ENCODE measurements at regions not wholly inside any gene's neighbourhood (a gene's known extent, or its start where the extent isn't known, plus 50 kb on each side); places are given as distances from the start of the nearest gene placed in this dataset.
"Not testable (repeated sequence)": the region's sequence is repeated elsewhere in the genome, so short reads cannot be mapped to it uniquely, and the experiment has no call there.

GRCh38 chr20:30376767-30377658, 880.5 kb upstream of the DEFB115 start:
- DNase-seq = peak; percentile 68 to 97 (median 75)
- H3K27me3 ChIP-seq = no peaks in the 10 kb centered on the region
- no peaks in the 10 kb centered on the region for H3K9me3 ChIP-seq
- TF ChIP-seq CTCF (IDR thresholded peaks at IDR 0.05) = peak; percentile 35 to 89 (median 67)
- peak; percentile 40 to 41 for TF ChIP-seq POLR2A (IDR thresholded peaks at IDR 0.05)
- peak overlapping the region; percentile 61 to 86 (median 78) for H3K27ac ChIP-seq
- H3K36me3 ChIP-seq = no peaks in the 10 kb centered on the region
- H3K4me3 ChIP-seq = peak overlapping the region; percentile 51 to 93 (median 70)
- H3K4me1 ChIP-seq = peaks cover 0 to 8% (median 0%) of the 10 kb centered on the region in 4 donors

DNA sequence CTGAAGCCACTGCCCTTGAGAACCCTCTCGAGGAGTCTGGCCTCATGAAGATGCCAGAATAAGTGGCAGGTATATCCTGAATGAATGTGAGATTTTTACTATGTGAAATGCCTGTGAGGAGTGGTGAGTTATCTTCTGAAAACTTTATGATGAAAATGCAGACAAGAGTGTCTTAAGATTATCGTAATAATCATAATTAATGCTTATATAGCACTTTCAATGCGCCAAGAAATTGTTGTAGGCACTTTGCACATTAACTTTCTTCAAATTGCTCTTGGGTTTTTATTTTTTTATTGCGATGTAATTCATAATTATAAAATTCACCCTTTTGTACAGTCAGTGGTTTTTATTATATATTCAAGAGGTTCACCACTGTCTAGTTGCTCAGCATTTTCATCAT, 879.1 kb upstream of the DEFB115 start:
- H3K27me3 ChIP-seq, H3K9me3 ChIP-seq, H3K36me3 ChIP-seq, H3K4me1 ChIP-seq, H3K27ac ChIP-seq, DNase-seq: not testable (repeated sequence)
- peak overlapping the region in 1 of 4 donors; percentile 84 for H3K4me3 ChIP-seq

DNA sequence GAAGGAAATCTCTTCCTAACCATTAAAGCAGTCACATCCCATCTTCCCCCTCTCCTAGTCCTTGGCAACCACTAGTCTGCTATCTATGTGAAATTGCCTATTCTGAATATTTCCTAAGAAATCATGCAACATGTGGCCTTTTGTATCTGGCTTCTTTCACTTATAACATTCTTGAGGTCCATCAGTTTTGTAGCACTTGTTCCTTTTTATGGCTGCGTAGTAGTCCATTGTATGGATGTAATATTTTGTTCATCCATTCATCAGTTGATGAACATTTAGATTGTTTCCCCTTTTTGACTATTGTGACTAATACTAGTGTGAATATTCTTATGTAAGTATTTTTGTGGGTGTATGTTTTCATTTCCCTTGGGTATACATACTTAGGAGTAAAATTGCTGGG, 878.7 kb upstream of the DEFB115 start:
- H3K9me3 ChIP-seq, DNase-seq, H3K4me3 ChIP-seq, H3K27me3 ChIP-seq, H3K4me1 ChIP-seq, H3K36me3 ChIP-seq, H3K27ac ChIP-seq: not testable (repeated sequence)

DNA sequence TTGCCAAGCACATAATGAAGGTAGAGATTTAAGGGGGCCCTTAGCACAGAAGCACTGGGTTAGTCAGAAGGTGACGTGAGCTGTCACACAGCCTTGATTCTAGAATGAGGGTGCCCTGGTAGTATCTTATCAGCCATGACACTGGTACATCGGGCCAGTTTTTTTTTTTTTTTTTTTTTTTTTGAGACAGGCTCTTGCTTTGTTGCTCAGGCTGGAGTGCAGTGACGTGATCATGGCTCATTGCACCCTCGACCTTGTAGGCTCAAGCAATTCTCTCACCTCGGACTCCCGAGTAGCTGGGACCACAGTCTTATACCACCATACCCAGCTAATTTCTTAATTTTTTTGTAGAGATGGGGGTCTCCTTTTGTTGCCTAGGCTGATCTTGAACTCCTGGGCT, 872.6 kb upstream of the DEFB115 start:
- DNase-seq, H3K4me1 ChIP-seq, H3K9me3 ChIP-seq, H3K4me3 ChIP-seq, H3K27ac ChIP-seq, H3K27me3 ChIP-seq: not testable (repeated sequence)
- peaks cover 0 to 15% (median 0%) of the 10 kb centered on the region in 3 donors for H3K36me3 ChIP-seq

GRCh38 chr20:30386099-30386498, 871.4 kb upstream of the DEFB115 start:
- not testable (repeated sequence) for H3K9me3 ChIP-seq, H3K27me3 ChIP-seq, DNase-seq, H3K4me1 ChIP-seq, H3K4me3 ChIP-seq, H3K27ac ChIP-seq
- H3K36me3 ChIP-seq = peaks cover 0 to 20% (median 0%) of the 10 kb centered on the region in 3 donors

DNA sequence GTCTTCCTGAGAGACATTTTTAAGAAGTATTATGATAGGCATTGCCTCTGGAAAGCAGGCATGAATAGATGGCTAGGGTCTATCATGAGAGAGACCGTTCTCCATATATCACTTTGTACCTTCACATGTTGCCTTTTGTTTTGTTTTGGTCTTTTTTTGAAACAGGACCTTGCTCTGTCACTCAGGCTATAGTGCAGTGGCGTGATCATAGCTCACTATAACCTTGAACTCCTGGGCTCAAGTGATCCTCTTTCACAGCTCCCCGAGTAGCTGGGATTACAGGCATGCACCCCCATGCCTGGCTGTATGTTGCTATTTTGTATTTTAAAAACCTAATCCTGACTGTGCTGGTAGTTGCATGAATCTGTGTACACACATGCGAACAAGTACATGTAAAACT, 869.6 kb upstream of the DEFB115 start:
- not testable (repeated sequence) for H3K27me3 ChIP-seq, H3K27ac ChIP-seq, DNase-seq, H3K4me1 ChIP-seq, H3K9me3 ChIP-seq, H3K4me3 ChIP-seq
- peaks cover 0 to 26% (median 0%) of the 10 kb centered on the region in 3 donors for H3K36me3 ChIP-seq

DNA sequence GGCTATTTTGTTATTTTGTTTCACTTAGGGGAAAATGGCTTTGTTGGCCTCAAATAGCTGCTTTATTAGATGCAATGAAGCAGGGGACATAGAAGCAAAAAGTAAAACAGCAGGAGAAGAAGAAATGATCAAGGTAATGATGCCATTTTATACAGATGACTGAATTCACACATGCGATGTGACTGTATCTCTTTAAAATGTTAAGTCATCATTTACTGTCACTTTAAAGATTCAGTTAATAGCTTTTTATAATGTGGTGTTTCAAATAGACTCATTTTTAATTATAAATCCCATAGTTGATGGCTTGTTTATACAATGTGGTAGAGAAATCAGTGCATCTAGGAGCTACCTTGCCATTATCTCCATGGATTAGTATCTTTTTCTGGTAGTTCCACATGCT, 863.9 kb upstream of the DEFB115 start:
- H3K9me3 ChIP-seq, H3K27ac ChIP-seq, DNase-seq, H3K27me3 ChIP-seq, H3K4me3 ChIP-seq, H3K4me1 ChIP-seq: not testable (repeated sequence)
- peaks cover 0 to 52% (median 0%) of the 10 kb centered on the region in 3 donors for H3K36me3 ChIP-seq

- not testable (repeated sequence) for H3K9me3 ChIP-seq, H3K4me1 ChIP-seq, DNase-seq, H3K27ac ChIP-seq, H3K4me3 ChIP-seq, H3K27me3 ChIP-seq
- peaks cover 0 to 63% (median 0%) of the 10 kb centered on the region in 3 donors for H3K36me3 ChIP-seq
Measured at GRCh38 chr20:30397111-30397510, 860.4 kb upstream of the DEFB115 start.

- H3K27ac ChIP-seq, H3K4me1 ChIP-seq, H3K4me3 ChIP-seq, H3K27me3 ChIP-seq, DNase-seq: not testable (repeated sequence)
- Histone ChIP-seq H3K36me3 (peaks cover 0 to 54% (median 0%) of the 10 kb centered on the region in 3 donors), H3K9me3 (peaks cover 0 to 16% (median 2%) of the 10 kb centered on the region in 4 donors)
Measured at GRCh38 chr20:30405061-30405460, 852.4 kb upstream of the DEFB115 start.

DNA sequence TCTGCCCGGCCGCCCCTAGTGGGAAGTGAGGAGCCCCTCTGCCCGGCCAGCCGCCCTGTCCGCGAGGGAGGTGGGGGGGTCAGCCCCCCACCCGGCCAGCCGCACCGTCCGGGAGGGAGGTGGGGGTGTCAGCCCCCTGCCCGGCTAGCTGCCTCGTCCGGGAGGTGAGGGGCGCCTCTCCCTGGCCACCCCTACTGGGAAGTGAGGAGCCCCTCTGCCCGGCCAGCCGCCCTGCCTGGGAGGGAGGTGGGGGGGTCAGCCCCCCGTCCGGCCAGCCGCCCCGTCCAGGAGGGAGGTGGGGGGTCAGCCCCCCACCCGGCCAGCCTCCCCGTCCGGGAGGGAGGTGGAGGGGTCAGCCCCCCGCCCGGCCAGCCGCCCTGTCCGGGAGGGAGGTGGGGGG, 851.9 kb upstream of the DEFB115 start:
- H3K36me3 ChIP-seq = peaks cover 0 to 49% (median 0%) of the 10 kb centered on the region in 3 donors
- not testable (repeated sequence) for H3K4me3 ChIP-seq, DNase-seq, H3K4me1 ChIP-seq, H3K27me3 ChIP-seq, H3K27ac ChIP-seq
- peaks cover 0 to 16% (median 2%) of the 10 kb centered on the region in 4 donors for H3K9me3 ChIP-seq

DNA sequence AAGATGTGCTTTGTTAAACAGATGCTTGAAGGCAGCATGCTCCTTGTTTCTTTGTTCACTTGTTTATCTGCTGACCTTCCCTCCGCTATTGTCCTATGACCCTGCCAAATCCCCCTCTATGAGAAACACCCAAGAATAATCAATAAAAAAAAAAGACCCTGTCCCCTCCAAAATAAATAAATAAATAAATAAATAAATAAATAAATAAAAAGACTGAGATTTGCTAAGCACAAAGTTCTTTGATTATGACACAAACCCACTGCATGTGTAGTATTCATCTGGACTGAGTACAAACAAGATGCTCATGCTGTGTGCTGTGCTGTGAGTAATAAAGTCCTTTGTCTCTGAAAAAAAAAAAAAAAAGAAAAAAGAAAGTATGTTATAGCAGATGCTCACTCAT, 851.1 kb upstream of the DEFB115 start:
- Histone ChIP-seq H3K9me3 (peaks cover 0 to 20% (median 2%) of the 10 kb centered on the region in 4 donors), H3K36me3 (peaks cover 0 to 41% (median 0%) of the 10 kb centered on the region in 3 donors)
- H3K4me3 ChIP-seq, H3K27me3 ChIP-seq, H3K27ac ChIP-seq, DNase-seq, H3K4me1 ChIP-seq: not testable (repeated sequence)
